Neutrophil (primary cell): ENCODE measurements at regions not wholly inside any gene's neighbourhood (a gene's known extent, or its start where the extent isn't known, plus 50 kb on each side); places are given as distances from the start of the nearest gene placed in this dataset.

Experiments used
- H3K27ac ChIP-seq: fragments of 200-600 bp; sonication (generic); 2 replicates; pipeline ENCODE4 v1.5.1; 2016; ENCODE audit warnings: mild to moderate bottlenecking, moderate library complexity
- H3K27me3 ChIP-seq: fragments of 200-600 bp; sonication (generic); 2 replicates; pipeline ENCODE4 v1.6.0; 2016; ENCODE audit warnings: mild to moderate bottlenecking
- H3K36me3 ChIP-seq: fragments of 200-600 bp; sonication (generic); 2 replicates; pipeline ENCODE4 v1.5.1; 2017
- H3K4me1 ChIP-seq, 2 experiments: fragments of 200-600 bp in 1 of 2; sonication (generic) in 1 of 2; 1 replicate in 1 of 2; 2 replicates in 1 of 2; pipeline versions ENCODE4 v1.5.1 to v1.6.1; 2013 to 2016; ENCODE audit warnings: low read depth in 1 of 2, low read length in 1 of 2, mild to moderate bottlenecking in 1 of 2, moderate library complexity in 1 of 2; ENCODE audit not compliant: control insufficient read depth in 1 of 2, insufficient read depth in 1 of 2
- H3K4me3 ChIP-seq, 2 experiments: fragments of 200-600 bp in 1 of 2; sonication (generic) in 1 of 2; 1 replicate in 1 of 2; 2 replicates in 1 of 2; pipeline ENCODE4 v1.5.1; 2013 to 2016; ENCODE audit warnings: low read depth in 1 of 2, low read length in 1 of 2, mild to moderate bottlenecking in 1 of 2, moderate library complexity in 1 of 2
- H3K9me3 ChIP-seq: fragments of 200-600 bp; sonication (generic); 2 replicates; pipeline ENCODE4 v1.5.1; 2016
- CTCF ChIP-seq: fragments of 200-600 bp; sonication (generic); IDR thresholded peaks from 2 replicates; pipeline ENCODE4 v1.5.1; 2016; ENCODE audit warnings: antibody characterized with exemption

DNA sequence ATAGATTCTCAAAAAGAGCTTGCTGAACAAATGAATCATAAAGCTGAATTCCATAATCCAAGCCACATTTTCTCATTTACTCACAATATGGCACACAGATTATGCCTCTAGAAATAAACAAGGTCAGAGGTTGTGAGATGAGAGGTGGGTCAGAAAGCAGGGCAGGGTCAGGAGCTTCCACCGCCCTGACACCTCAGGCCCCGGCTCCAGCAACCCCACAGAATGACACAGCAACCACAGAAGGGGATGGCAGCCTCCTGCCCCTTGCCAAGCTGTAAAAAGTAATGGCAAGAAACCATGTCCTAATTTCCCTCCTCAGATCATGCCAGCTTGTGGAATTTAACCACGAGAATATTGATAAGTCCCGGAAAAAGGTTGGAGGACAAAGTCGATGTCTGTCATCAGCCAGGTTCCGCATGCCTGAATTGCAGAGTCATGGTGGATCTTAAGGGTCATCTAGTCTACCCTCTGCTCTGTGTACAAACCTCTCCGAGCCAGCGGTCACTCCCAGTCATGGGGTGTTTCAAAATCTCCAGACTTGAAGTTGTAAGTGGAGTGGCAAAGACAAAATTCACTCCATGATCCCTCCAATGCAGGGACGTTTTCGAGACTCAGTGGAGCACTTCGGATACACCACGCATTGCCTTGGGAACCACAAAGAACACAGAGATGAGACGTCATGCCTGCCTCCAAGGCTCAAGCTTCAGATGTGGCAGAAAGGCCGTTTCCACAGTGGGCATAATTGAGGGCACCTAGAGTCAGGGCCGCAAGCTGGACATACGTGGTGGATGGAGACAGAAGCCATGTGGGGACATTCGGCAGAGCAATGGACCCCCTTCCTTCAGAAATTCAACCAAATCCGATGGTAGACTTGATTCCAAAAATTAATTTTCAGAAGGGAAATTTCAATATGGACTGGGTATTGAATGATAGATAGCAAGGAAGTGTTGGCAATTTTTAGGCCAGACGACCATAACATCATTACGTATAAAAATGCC, 254.0 kb downstream of the TOMM20 start:
- Histone ChIP-seq H3K36me3 (no peaks in the 10 kb centered on the region), H3K27ac (peak overlapping the region; percentile 72), H3K4me3 (peak overlapping the region in 1 of 2 experiments; percentile 16), H3K4me1 (peaks cover 51 to 58% of the 10 kb centered on the region in 2 experiments), H3K9me3 (no peaks in the 10 kb centered on the region), H3K27me3 (no peaks in the 10 kb centered on the region)
- TF ChIP-seq CTCF = no peak

GRCh38 chr1:234871710-234872271, 256.8 kb downstream of the TOMM20 start:
- H3K4me3 ChIP-seq = no peak overlapping the region
- peaks cover 54 to 63% of the 10 kb centered on the region in 2 experiments for H3K4me1 ChIP-seq
- no peak overlapping the region for H3K27ac ChIP-seq
- H3K27me3 ChIP-seq = no peaks in the 10 kb centered on the region
- H3K9me3 ChIP-seq = no peaks in the 10 kb centered on the region
- TF ChIP-seq CTCF = no peak
- H3K36me3 ChIP-seq = no peaks in the 10 kb centered on the region

- peaks cover 48 to 57% of the 10 kb centered on the region in 2 experiments for H3K4me1 ChIP-seq
- H3K4me3 ChIP-seq = no peak overlapping the region
- H3K27ac ChIP-seq = no peak overlapping the region
- H3K27me3 ChIP-seq = no peaks in the 10 kb centered on the region
- H3K36me3 ChIP-seq = no peaks in the 10 kb centered on the region
- H3K9me3 ChIP-seq = no peaks in the 10 kb centered on the region
- no peak for TF ChIP-seq CTCF
Observed at GRCh38 chr1:234871039-234871709, 257.5 kb downstream of the TOMM20 start.

DNA sequence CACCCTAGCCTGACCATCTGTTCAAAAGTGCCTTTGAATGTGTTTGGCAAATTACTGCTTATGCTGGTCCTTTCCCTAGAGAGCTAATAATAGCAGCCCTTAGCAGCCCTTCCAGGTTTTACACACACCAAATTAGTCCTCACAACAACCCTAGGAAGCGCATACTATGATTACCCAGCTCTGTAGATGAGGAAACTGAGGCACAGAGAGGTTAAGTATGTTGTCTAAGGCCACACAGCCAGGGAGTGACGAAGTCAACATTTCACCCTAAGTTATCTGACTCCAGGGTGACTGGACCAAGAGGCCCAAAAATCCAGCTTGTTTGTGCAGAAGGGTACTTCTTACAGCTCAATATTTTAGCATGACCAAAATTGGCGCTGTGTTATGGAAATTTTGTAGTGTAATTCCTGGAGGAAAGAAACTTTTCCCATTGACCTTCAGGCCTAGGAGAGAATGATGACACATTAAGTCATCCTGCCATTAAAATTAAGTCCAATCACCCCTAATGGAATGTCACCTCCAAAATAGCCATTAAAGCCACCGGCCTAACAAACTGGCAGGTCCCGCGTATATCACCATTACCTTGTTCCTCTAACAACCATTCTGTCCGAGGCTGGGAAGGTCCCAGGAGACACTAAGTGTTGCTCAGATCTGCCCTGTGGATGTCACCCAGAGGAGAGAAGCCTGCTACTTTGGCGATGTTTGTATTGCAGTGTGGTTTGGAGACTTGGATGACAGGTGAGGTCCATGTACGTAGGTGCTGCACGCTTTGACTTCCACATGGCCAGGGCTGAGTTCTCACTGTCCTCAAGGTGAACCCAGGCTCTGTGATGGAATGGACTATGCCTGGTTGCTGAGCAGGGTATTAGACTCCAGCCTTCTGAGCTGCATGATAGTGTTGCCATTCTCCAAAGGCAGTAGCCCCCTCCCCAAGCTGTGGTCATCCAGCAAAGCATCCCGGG, 258.3 kb downstream of the TOMM20 start:
- TF ChIP-seq CTCF = no peak
- Histone ChIP-seq H3K27ac (no peak overlapping the region), H3K27me3 (no peaks in the 10 kb centered on the region), H3K36me3 (no peaks in the 10 kb centered on the region), H3K9me3 (no peaks in the 10 kb centered on the region), H3K4me1 (peaks cover 39 to 49% of the 10 kb centered on the region in 2 experiments), H3K4me3 (no peak overlapping the region)
